GM18909 (cell line): ENCODE measurements at regions not wholly inside any gene's neighbourhood (a gene's known extent, or its start where the extent isn't known, plus 50 kb on each side); places are given as distances from the start of the nearest gene placed in this dataset.

Experiments
- ATAC-seq: cut with Tn5 transposase; IDR thresholded peaks from one replicate; pipeline ENCODE4 v1.9.1; 2021; ENCODE audit warnings: mild to moderate bottlenecking; ENCODE audit not compliant: unreplicated experiment, poor library complexity

GRCh38 chr10:113285305-113285704, 267.5 kb upstream of the HABP2 start:
- no peak for ATAC-seq

GRCh38 chr10:113287592-113287991, 265.3 kb upstream of the HABP2 start:
- ATAC-seq: no peak

- ATAC-seq: no peak
Measured at GRCh38 chr10:113290137-113290536, 262.7 kb upstream of the HABP2 start.

GRCh38 chr10:113291413-113291812, 261.4 kb upstream of the HABP2 start:
- no peak for ATAC-seq

GRCh38 chr10:113292086-113292485, 260.8 kb upstream of the HABP2 start:
- ATAC-seq: no peak

- no peak for ATAC-seq
Measured at GRCh38 chr10:113292743-113293142, 260.1 kb upstream of the HABP2 start.

- ATAC-seq: no peak
Measured at GRCh38 chr10:113293167-113293566, 259.7 kb upstream of the HABP2 start.

GRCh38 chr10:113294868-113295267, 258.0 kb upstream of the HABP2 start:
- no peak for ATAC-seq

GRCh38 chr10:113297226-113297625, 255.6 kb upstream of the HABP2 start:
- no peak for ATAC-seq

- no peak for ATAC-seq
Measured at GRCh38 chr10:113298616-113299015, 254.2 kb upstream of the HABP2 start.

- ATAC-seq: no peak
Measured at GRCh38 chr10:113300201-113300600, 252.7 kb upstream of the HABP2 start.

GRCh38 chr10:113300617-113301016, 252.2 kb upstream of the HABP2 start:
- ATAC-seq: no peak

- ATAC-seq: no peak
Measured at GRCh38 chr10:113301342-113301984, 251.4 kb upstream of the HABP2 start.

- no peak for ATAC-seq
Measured at GRCh38 chr10:113302062-113302461, 250.8 kb upstream of the HABP2 start.

- ATAC-seq: no peak
Measured at GRCh38 chr10:113303544-113304146, 249.2 kb upstream of the HABP2 start.

GRCh38 chr10:113304726-113305125, 248.1 kb upstream of the HABP2 start:
- no peak for ATAC-seq

GRCh38 chr10:113305871-113306270, 247.0 kb upstream of the HABP2 start:
- no peak for ATAC-seq

GRCh38 chr10:113309791-113310190, 243.1 kb upstream of the HABP2 start:
- no peak for ATAC-seq

GRCh38 chr10:113310347-113310746, 242.5 kb upstream of the HABP2 start:
- no peak for ATAC-seq

- ATAC-seq: no peak
Measured at GRCh38 chr10:113313048-113313602, 239.7 kb upstream of the HABP2 start.

- no peak for ATAC-seq
Measured at GRCh38 chr10:113313722-113314121, 239.1 kb upstream of the HABP2 start.

- ATAC-seq: no peak
Measured at GRCh38 chr10:113316506-113316905, 236.3 kb upstream of the HABP2 start.
